Osteocyte (in vitro differentiated cells): ENCODE measurements at regions not wholly inside any gene's neighbourhood (a gene's known extent, or its start where the extent isn't known, plus 50 kb on each side); places are given as distances from the start of the nearest gene placed in this dataset.

ENCODE experiments used
- DNase-seq: peaks from one replicate; pipeline ENCODE4 v3.0.0; 2021; ENCODE audit warnings: mixed read lengths; ENCODE audit not compliant: unreplicated experiment; ENCODE audit errors: extremely low spot score
- H3K27ac Mint-ChIP-seq: one replicate; pipeline ENCODE4 v1.8.0; 2021; ENCODE audit warnings: mild to moderate bottlenecking, mixed read lengths; ENCODE audit not compliant: unreplicated experiment
- H3K27me3 Mint-ChIP-seq: one replicate; pipeline ENCODE4 v1.8.0; 2021; ENCODE audit warnings: mixed read lengths; ENCODE audit not compliant: unreplicated experiment
- H3K36me3 Mint-ChIP-seq: one replicate; pipeline ENCODE4 v1.8.0; 2021; ENCODE audit warnings: mixed read lengths; ENCODE audit not compliant: unreplicated experiment
- H3K4me1 Mint-ChIP-seq: one replicate; pipeline ENCODE4 v1.8.0; 2021; ENCODE audit warnings: mixed read lengths; ENCODE audit not compliant: unreplicated experiment
- H3K4me3 Mint-ChIP-seq: one replicate; pipeline ENCODE4 v1.8.0; 2021; ENCODE audit warnings: mild to moderate bottlenecking, moderate library complexity, mixed read lengths; ENCODE audit not compliant: unreplicated experiment
- H3K9me3 Mint-ChIP-seq: one replicate; pipeline ENCODE4 v1.8.0; 2021; ENCODE audit warnings: mixed read lengths; ENCODE audit not compliant: unreplicated experiment
- CTCF ChIP-seq: fragments of 200-600 bp; sonication (generic); IDR thresholded peaks from 2 replicates; pipeline ENCODE4 v1.5.0; 2021; ENCODE audit warnings: antibody characterized with exemption, mild to moderate bottlenecking, moderate library complexity

GRCh38 chr5:17154211-17154996 lies 63.0 kb upstream of the BASP1 start:
- Mint-ChIP-seq H3K36me3 (no peaks in the 10 kb centered on the region), H3K4me3 (no peak overlapping the region), H3K4me1 (peaks cover 12% of the 10 kb centered on the region), H3K27me3 (no peaks in the 10 kb centered on the region), H3K27ac (no peak overlapping the region), H3K9me3 (no peaks in the 10 kb centered on the region)
- no peak for DNase-seq
- no peak for TF ChIP-seq CTCF

GRCh38 chr5:17156463-17156862 lies 61.0 kb upstream of the BASP1 start:
- H3K36me3 Mint-ChIP-seq = no peaks in the 10 kb centered on the region
- no peak overlapping the region for H3K4me3 Mint-ChIP-seq
- no peak for DNase-seq
- H3K27me3 Mint-ChIP-seq = no peaks in the 10 kb centered on the region
- H3K4me1 Mint-ChIP-seq = peaks cover 10% of the 10 kb centered on the region
- H3K9me3 Mint-ChIP-seq = no peaks in the 10 kb centered on the region
- no peak overlapping the region for H3K27ac Mint-ChIP-seq
- no peak for TF ChIP-seq CTCF

- no peak for DNase-seq
- H3K27me3 Mint-ChIP-seq = no peaks in the 10 kb centered on the region
- no peaks in the 10 kb centered on the region for H3K9me3 Mint-ChIP-seq
- no peaks in the 10 kb centered on the region for H3K36me3 Mint-ChIP-seq
- no peak overlapping the region for H3K4me3 Mint-ChIP-seq
- H3K27ac Mint-ChIP-seq = no peak overlapping the region
- H3K4me1 Mint-ChIP-seq = peaks cover 3% of the 10 kb centered on the region
- no peak for TF ChIP-seq CTCF
Measured at GRCh38 chr5:17157294-17157693, 60.1 kb upstream of the BASP1 start.

GRCh38 chr5:17157916-17158529 lies 59.4 kb upstream of the BASP1 start:
- no peak for TF ChIP-seq CTCF
- Mint-ChIP-seq H3K36me3 (no peaks in the 10 kb centered on the region), H3K27ac (no peak overlapping the region), H3K9me3 (no peaks in the 10 kb centered on the region), H3K4me1 (peaks cover 3% of the 10 kb centered on the region), H3K27me3 (no peaks in the 10 kb centered on the region), H3K4me3 (no peak overlapping the region)
- no peak for DNase-seq

GRCh38 chr5:17160756-17161040 lies 56.7 kb upstream of the BASP1 start:
- Mint-ChIP-seq H3K9me3 (no peaks in the 10 kb centered on the region), H3K27ac (no peak overlapping the region), H3K4me3 (no peak overlapping the region), H3K36me3 (peaks cover 3% of the 10 kb centered on the region), H3K4me1 (peaks cover 3% of the 10 kb centered on the region), H3K27me3 (no peaks in the 10 kb centered on the region)
- DNase-seq = no peak
- TF ChIP-seq CTCF = no peak
